ENCODE measurements at regions not wholly inside any gene's neighbourhood (a gene's known extent, or its start where the extent isn't known, plus 50 kb on each side); places are given as distances from the start of the nearest gene placed in this dataset.
"Not testable (repeated sequence)": the region's sequence is repeated elsewhere in the genome, so short reads cannot be mapped to it uniquely, and the experiment has no call there.

DNA sequence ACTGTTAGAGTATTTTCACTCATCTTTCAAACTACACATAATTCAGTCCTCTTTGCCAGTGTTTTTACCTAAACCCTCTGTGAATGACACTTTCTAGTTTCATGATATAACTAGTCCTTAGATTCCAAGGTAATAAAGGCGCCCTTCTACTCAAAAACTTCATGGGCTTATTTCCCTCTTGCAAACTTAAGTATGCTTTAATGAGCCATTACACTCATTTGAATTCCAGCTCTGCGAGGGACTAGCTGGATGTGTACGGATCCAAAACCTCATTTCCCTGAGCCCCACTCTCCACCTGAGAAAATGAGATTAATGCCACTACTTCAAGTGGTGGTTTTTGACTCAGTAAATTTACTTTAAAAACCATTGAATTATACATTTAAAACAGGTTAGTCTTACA is 141.1 kb downstream of the NDUFA12 start:
- DNase-seq: no peak

- no peak for DNase-seq
Measured at GRCh38 chr12:94856324-94856723, 147.2 kb downstream of the NDUFA12 start.

- no peak for DNase-seq
Measured at GRCh38 chr12:94855853-94856252, 147.6 kb downstream of the NDUFA12 start.

DNA sequence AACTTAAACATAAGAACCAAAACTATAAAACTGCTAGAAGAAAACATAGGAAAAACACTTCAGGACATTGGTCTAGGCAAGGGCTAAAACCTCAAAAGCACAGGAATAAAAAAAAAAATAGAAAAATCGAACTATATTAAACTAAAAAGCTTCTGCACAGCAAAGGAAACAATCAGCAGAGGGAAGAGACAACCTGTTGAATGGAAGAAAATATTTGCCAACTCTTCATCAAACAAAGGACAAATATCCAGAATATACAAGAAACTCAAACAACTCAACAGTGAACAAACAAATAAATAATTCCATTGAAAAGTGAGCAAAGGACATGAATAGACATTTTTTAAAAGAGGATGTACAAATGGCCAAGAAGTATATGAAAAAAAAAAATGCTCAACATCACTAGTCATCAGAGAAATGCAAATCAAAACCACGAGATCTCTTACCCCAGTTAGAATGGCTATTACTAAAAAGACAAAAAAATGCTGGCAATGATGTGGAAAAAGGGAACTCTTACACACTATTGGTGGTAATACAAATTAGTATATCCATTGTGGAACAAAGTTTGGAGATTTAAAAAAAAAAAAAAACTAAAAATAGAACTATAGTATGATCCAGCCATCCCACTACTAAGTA is 152.0 kb downstream of the NDUFA12 start:
- DNase-seq: no peak

- DNase-seq: no peak
Measured at GRCh38 chr12:94849411-94849976, 154.0 kb downstream of the NDUFA12 start.

DNA sequence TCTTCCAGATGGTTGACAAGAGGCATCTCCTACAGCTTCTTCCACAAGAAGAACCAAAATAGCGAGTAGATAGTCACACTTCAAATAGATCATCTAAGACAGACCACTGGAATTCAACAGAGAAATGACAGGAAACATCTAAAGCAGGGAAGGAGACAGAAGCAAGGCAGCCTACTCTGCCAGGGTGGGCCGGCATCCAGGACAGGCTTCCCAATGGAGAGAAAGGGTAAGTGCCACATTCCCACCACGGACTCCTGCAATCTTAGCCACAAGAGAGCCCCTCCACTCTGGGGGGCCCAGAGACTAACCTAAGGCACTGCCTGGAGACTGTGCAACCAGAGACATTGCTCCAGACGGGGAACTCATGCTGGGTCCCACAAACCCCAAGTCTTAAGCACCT is 154.5 kb downstream of the NDUFA12 start:
- no peak for DNase-seq

DNA sequence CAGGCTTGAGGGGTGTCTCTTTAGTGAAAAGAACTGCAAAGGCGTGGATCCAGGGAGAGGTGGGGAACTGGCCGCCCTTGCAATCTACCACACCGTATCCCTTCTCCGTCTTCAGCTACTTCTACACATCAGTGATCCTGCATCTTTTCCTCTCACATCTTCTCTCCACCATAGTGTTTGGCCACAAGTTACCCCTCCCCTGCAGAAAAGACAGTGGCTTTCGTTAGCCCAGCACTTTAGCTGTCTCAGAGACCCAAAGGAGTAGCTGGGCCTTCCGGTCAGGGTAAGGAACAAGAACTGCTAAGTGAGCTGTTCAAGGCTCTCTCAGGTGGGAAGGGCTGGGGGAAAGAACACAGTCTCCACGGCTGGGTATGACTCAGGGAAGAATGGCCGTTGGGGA is 158.4 kb downstream of the NDUFA12 start:
- DNase-seq: no peak

- no peak for DNase-seq
Measured at GRCh38 chr12:94844452-94844851, 159.0 kb downstream of the NDUFA12 start.

DNA sequence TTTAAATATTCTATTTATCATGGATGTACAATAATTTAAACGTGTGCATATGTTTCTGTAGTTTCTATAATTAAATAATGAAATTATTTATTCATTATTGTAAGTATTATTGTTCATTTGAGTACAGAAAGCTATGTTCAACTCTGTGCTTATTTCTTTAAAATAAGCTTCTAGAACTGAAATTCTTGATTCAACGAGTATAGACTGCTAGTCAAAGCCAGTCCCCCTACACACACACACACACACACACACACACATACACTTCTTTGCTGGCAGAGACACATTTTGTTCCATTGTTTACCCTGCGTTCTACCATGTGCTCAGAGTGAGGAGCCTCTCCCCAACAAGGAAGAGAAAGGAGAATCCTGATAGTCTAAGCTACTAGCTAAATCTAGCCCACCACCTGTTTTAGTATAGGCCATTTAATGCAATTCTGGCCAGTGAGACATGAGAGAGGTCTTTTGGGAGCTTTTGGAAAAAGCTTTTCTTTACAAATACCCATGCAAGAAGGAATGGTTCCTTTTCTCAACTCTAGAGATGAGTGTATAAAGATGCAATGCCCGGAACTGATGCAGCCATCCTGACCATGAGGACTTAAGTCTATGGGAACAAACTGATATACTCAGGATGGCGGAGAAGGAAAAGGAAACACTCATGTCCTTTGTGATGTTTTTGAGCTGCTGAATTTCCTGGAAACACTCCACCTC is 161.4 kb downstream of the NDUFA12 start:
- no peak for DNase-seq

DNA sequence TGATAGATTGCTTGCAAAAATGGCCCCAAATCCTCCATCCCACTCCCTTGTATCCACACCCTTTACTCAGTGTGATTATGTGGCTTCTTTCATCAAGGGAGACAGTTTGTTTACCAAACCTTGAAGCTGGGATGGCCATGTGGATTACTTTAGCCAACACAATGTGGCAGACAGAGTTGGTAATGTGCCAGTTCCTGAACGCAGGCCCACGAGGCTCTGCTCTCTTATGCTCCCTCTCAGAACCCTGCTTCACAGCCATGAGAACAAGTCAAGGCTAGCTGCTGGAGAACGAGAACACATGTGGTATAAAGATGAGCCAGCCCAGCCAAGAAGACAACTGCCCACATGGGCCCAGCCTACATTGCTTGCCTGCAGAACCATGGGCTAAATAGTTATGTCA is 162.3 kb downstream of the NDUFA12 start:
- DNase-seq: no peak

GRCh38 chr12:94839347-94839746 is 164.2 kb downstream of the NDUFA12 start:
- no peak for DNase-seq

GRCh38 chr12:94836952-94837670 is 166.4 kb downstream of the NDUFA12 start:
- DNase-seq: not testable (repeated sequence)

- no peak for DNase-seq
Measured at GRCh38 chr12:94834036-94834625, 169.4 kb downstream of the NDUFA12 start.

GRCh38 chr12:94832780-94833681 is 170.5 kb downstream of the NDUFA12 start:
- DNase-seq: peak in 1 of 56 donors; percentile 19

- DNase-seq: no peak
Measured at GRCh38 chr12:94832105-94832504, 171.4 kb downstream of the NDUFA12 start.

GRCh38 chr12:94831081-94831751 is 172.3 kb downstream of the NDUFA12 start:
- peak in 2 of 56 donors; percentile 5 to 31 for DNase-seq

DNA sequence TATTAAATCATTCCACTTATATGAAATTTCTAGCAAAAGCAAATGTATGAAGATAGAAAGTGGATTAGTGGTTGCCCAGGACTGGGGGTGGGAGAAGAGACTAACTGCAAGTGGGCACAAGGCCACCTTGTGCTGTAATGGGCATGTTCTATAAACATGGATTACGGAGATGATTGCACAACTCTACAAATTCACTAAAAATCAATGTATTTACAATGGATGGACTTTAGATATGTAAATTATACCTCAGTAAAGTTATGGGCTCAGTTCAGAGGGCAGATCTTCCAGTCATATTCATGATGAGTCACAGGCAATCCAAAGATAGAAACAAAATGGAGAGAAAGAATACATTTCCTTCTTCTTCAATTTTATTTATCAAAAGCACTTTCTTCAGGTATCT is 173.9 kb downstream of the NDUFA12 start:
- no peak for DNase-seq

DNA sequence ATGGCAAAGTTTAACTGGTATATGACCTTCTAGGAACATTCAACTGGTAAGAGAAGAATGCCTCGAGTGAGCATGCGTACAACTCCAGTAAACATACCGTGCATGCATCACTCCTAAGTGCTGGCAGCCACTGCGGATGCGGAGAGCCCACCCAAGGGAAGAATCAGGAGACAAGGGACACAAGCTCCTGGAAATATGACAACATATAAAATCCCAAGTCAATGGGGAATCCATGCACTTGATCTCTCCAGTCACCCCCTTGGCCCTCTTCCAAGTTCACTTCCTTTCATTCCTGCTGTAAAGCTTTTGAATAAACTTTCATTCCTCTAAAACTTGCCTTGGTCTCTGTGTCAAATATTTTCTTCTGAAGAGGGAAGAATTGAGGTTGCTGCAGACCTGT is 168.7 kb upstream of the TMCC3 start:
- no peak for DNase-seq

DNA sequence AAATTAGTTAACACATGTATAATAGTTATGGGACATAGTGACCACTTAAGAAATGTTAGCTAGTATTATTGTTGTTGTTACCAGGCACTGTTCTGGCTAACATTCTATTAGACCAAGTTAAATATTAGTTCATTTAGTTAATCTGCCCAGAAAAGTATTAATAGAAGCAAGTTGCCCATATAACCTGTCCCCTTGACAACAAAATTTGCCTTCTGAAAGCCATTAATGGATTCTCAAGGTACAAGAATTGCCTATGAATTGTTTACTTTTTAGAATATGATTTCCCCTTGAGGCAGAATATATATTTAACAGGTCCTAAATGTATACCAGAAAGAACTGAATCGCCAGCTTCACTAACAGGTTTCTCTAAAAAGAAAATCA is 167.3 kb upstream of the TMCC3 start:
- no peak for DNase-seq

- DNase-seq: not testable (repeated sequence)
Measured at GRCh38 chr12:94817201-94817600, 166.8 kb upstream of the TMCC3 start.

Measured in amygdala (tissue), 56 donors.